ENCODE measurements at regions not wholly inside any gene's neighbourhood (a gene's known extent, or its start where the extent isn't known, plus 50 kb on each side); places are given as distances from the start of the nearest gene placed in this dataset.

GRCh38 chr4:152065545-152065944 lies 304.7 kb upstream of the GATB start:
- Histone ChIP-seq H3K27me3 (ENCODE audit: control insufficient read depth, insufficient read depth, low read length) (no peaks in the 10 kb centered on the region), H3K4me3 (ENCODE audit: low read depth, low read length) (no peak overlapping the region), H3K27ac (ENCODE audit: low read depth, low read length) (no peak overlapping the region), H3K9me3 (ENCODE audit: control insufficient read depth, insufficient read depth, low read length) (no peaks in the 10 kb centered on the region)
- no peak for TF ChIP-seq CTCF (IDR thresholded peaks at IDR 0.05; ENCODE audit: low read depth, low read length)
- POLR2A ChIA-PET: no interaction called here
- DNase-seq (ENCODE audit: low read depth, low spot score): no peak
- CTCF ChIA-PET: no interaction called here

- ChIA-PET CTCF (no interaction called here), POLR2A (no interaction called here)
- no peak for TF ChIP-seq CTCF (IDR thresholded peaks at IDR 0.05; ENCODE audit: low read depth, low read length)
- no peak for DNase-seq (ENCODE audit: low read depth, low spot score)
- Histone ChIP-seq H3K9me3 (ENCODE audit: control insufficient read depth, insufficient read depth, low read length) (no peaks in the 10 kb centered on the region), H3K4me3 (ENCODE audit: low read depth, low read length) (no peak overlapping the region), H3K27ac (ENCODE audit: low read depth, low read length) (no peak overlapping the region), H3K27me3 (ENCODE audit: control insufficient read depth, insufficient read depth, low read length) (no peaks in the 10 kb centered on the region)
Measured at GRCh38 chr4:152064753-152065152, 303.9 kb upstream of the GATB start.

- H3K4me3 ChIP-seq (ENCODE audit: low read depth, low read length): no peak overlapping the region
- H3K27ac ChIP-seq (ENCODE audit: low read depth, low read length): no peak overlapping the region
- CTCF ChIA-PET: no interaction called here
- TF ChIP-seq CTCF (IDR thresholded peaks at IDR 0.05; ENCODE audit: low read depth, low read length): no peak
- POLR2A ChIA-PET: no interaction called here
- no peak for DNase-seq (ENCODE audit: low read depth, low spot score)
- no peaks in the 10 kb centered on the region for H3K27me3 ChIP-seq (ENCODE audit: control insufficient read depth, insufficient read depth, low read length)
- no peaks in the 10 kb centered on the region for H3K9me3 ChIP-seq (ENCODE audit: control insufficient read depth, insufficient read depth, low read length)
Measured at GRCh38 chr4:152064282-152064681, 303.5 kb upstream of the GATB start.

GRCh38 chr4:152063621-152064240 lies 302.9 kb upstream of the GATB start:
- DNase-seq (ENCODE audit: low read depth, low spot score): no peak
- POLR2A ChIA-PET: no interaction called here
- no peak overlapping the region for H3K27ac ChIP-seq (ENCODE audit: low read depth, low read length)

More at GRCh38 chr4:152063621-152064240, 302.9 kb upstream of the GATB start:
- H3K9me3 ChIP-seq (ENCODE audit: control insufficient read depth, insufficient read depth, low read length): no peaks in the 10 kb centered on the region
- H3K4me3 ChIP-seq (ENCODE audit: low read depth, low read length): no peak overlapping the region
- no peaks in the 10 kb centered on the region for H3K27me3 ChIP-seq (ENCODE audit: control insufficient read depth, insufficient read depth, low read length)
- no peak for TF ChIP-seq CTCF (IDR thresholded peaks at IDR 0.05; ENCODE audit: low read depth, low read length)
- CTCF ChIA-PET: no interaction called here

All from AG04450 (cell line).